HL-60 (cell line): ENCODE measurements at regions not wholly inside any gene's neighbourhood (a gene's known extent, or its start where the extent isn't known, plus 50 kb on each side); places are given as distances from the start of the nearest gene placed in this dataset.

Source experiments
- DNase-seq, 2 experiments: peaks; one replicate each; pipeline ENCODE4 v3.0.0-alpha.2; 2010 to 2020; ENCODE audit warnings: low read depth in 1 of 2, low spot score in 1 of 2
- H3K27ac ChIP-seq: fragments of 250-450 bp; sonication (Bioruptor Pico); replicated peaks from 2 replicates; pipeline ENCODE4 v1.5.1; 2020; ENCODE audit warnings: mild to moderate bottlenecking, moderate library complexity
- H3K27me3 ChIP-seq: fragments of 250-450 bp; sonication (Bioruptor Pico); 2 replicates; pipeline ENCODE4 v1.5.1; 2021; ENCODE audit warnings: mild to moderate bottlenecking, moderate library complexity; ENCODE audit not compliant: insufficient read depth, poor library complexity, severe bottlenecking
- H3K4me3 ChIP-seq: replicated peaks from 2 replicates; pipeline ENCODE4 v1.5.1; 2011; ENCODE audit warnings: mild to moderate bottlenecking, control low read depth, low read length; ENCODE audit not compliant: insufficient read depth
- CTCF ChIP-seq: IDR thresholded peaks from one replicate; pipeline ENCODE4 v1.5.1; 2011; ENCODE audit warnings: low read length, control low read depth, inconsistent platforms; ENCODE audit not compliant: insufficient read depth
- GABPA ChIP-seq: IDR thresholded peaks from 2 replicates; pipeline ENCODE4 v1.6.1; 2012; ENCODE audit warnings: low read depth
- POLR2AphosphoS5 ChIP-seq: IDR thresholded peaks from 2 replicates; pipeline ENCODE4 v1.6.1; 2012; ENCODE audit warnings: low read depth
- SPI1 ChIP-seq: IDR thresholded peaks from 2 replicates; pipeline ENCODE4 v1.6.1; 2012; ENCODE audit warnings: low read depth, mild to moderate bottlenecking, borderline replicate concordance
- TF ChIP-seq, protein P1 (sequence below): IDR thresholded peaks from 2 replicates; pipeline ENCODE4 v1.6.1; 2012; ENCODE audit warnings: low read depth; ENCODE audit not compliant: insufficient replicate concordance

GRCh38 chr15:34700891-34701427, 53.8 kb downstream of the GJD2 start:
- DNase-seq = no peak
- Histone ChIP-seq H3K27me3 (peaks cover 8% of the 10 kb centered on the region), H3K4me3 (no peak overlapping the region), H3K27ac (no peak overlapping the region)
- TF ChIP-seq SPI1 (no peak), GABPA (no peak), CTCF (no peak), POLR2AphosphoS5 (no peak)
- TF ChIP-seq, protein P1, sequence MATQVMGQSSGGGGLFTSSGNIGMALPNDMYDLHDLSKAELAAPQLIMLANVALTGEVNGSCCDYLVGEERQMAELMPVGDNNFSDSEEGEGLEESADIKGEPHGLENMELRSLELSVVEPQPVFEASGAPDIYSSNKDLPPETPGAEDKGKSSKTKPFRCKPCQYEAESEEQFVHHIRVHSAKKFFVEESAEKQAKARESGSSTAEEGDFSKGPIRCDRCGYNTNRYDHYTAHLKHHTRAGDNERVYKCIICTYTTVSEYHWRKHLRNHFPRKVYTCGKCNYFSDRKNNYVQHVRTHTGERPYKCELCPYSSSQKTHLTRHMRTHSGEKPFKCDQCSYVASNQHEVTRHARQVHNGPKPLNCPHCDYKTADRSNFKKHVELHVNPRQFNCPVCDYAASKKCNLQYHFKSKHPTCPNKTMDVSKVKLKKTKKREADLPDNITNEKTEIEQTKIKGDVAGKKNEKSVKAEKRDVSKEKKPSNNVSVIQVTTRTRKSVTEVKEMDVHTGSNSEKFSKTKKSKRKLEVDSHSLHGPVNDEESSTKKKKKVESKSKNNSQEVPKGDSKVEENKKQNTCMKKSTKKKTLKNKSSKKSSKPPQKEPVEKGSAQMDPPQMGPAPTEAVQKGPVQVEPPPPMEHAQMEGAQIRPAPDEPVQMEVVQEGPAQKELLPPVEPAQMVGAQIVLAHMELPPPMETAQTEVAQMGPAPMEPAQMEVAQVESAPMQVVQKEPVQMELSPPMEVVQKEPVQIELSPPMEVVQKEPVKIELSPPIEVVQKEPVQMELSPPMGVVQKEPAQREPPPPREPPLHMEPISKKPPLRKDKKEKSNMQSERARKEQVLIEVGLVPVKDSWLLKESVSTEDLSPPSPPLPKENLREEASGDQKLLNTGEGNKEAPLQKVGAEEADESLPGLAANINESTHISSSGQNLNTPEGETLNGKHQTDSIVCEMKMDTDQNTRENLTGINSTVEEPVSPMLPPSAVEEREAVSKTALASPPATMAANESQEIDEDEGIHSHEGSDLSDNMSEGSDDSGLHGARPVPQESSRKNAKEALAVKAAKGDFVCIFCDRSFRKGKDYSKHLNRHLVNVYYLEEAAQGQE = no peak

DNA sequence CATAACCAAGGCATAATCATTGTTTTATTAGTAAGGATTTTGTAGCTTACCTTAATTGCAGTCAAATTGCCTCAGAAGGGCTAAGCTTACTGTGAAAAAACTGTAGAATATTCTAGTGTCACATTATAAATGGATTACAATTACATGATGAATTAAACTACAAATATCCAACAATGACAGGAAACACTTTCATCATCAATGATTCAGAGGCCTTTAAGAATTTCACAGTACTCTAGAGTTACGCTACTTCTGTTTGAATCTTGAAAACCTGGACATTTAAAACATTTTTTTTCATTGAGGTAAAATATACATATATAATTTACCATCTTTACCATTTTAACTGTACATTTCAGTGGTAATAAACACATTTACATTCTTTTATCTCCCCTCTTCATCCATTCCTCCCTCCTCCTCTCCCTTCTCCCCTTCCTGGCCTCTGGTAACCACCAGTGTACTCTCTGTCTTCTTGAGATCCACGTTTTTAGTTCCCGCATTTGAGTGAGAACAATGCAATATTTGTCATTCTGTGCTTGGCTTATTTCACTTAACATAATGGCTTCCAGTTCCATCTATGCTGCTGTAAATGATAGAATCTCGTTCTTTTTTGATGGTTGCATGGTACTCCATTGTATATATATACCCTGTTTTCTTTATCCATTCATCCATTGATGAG, 54.7 kb downstream of the GJD2 start:
- DNase-seq = no peak
- TF ChIP-seq POLR2AphosphoS5 = no peak
- no peak for TF ChIP-seq SPI1
- TF ChIP-seq GABPA = no peak
- H3K27me3 ChIP-seq = peaks cover 8% of the 10 kb centered on the region
- no peak overlapping the region for H3K27ac ChIP-seq
- H3K4me3 ChIP-seq = no peak overlapping the region

- no peak for TF ChIP-seq CTCF
- H3K27ac ChIP-seq = no peak overlapping the region
- H3K27me3 ChIP-seq = peaks cover under 1% of the 10 kb centered on the region
- no peak for DNase-seq
- H3K4me3 ChIP-seq = no peak overlapping the region
These were observed 58.3 kb downstream of the GJD2 start for GRCh38 chr15:34696506-34696905.

DNA sequence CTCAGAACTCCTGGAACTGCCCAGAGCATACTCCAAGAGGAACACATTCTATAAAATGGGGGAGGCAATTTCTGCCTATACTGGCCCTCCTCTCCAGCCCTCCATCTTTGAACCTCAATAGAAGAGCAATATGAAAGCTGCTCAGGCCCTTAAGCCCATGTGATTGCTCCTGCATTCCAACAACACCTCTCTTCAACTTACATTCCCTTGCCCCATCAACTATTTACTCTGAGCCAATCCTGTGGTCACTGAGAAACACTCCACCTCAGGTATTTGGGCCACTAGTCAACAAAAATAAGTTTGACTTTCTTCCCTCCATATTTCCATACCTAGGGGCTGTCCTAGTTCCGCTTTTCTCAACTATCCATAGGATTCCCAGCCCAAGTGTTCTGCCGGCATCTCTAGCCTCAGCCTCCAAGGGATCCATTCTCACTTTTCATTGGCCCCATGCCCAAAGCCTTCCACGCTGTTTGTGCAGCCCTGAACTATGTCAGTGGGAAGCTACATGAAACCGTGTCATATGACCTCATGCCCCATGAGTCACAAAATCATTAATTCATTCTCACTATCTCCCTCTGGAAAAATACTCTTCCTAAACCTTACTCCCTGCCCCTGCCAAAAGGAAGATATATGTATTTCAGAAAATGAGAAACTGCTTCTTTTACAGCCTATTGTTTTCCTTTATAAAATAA, 61.6 kb downstream of the GJD2 start:
- TF ChIP-seq SPI1 (no peak), GABPA (no peak), CTCF (no peak), POLR2AphosphoS5 (no peak)
- TF ChIP-seq, protein P1 = no peak
- no peak overlapping the region for H3K27ac ChIP-seq
- H3K4me3 ChIP-seq = no peak overlapping the region
- DNase-seq = no peak
- peaks cover 2% of the 10 kb centered on the region for H3K27me3 ChIP-seq
